ENCODE measurements at regions not wholly inside any gene's neighbourhood (a gene's known extent, or its start where the extent isn't known, plus 50 kb on each side); places are given as distances from the start of the nearest gene placed in this dataset.
"Not testable (repeated sequence)": the region's sequence is repeated elsewhere in the genome, so short reads cannot be mapped to it uniquely, and the experiment has no call there.

DNA sequence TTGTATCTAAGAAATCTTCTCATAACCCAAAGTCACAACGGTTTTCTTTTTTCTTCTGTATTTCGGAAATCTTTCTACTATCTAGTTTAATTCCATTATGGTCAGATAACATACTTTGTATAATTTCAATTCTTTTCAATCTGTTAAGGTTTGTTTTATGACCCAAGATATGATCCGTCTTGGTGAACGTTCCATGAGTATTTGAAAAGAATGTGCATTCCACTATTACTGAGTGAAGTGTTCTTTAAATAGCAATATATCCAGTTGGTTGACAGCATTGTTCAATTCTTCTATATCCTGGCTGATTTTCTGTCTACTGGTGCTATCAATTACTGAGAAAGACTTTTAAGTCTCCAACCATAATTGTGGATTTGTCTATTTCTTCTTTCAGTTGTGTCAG is 414.5 kb downstream of the TNS1 start:
- H3K79me2 ChIP-seq (ENCODE audit: insufficient read depth, low read length), result no peaks in the 10 kb centered on the region
- no peaks in the 10 kb centered on the region for H3K36me3 ChIP-seq (ENCODE audit: insufficient read depth, low read length)
- no peak overlapping the region for H3K4me3 Mint-ChIP-seq (ENCODE audit: unreplicated experiment)
- no peaks in the 10 kb centered on the region for H3K4me1 ChIP-seq (ENCODE audit: insufficient read depth, low read length)
- peaks cover 6% of the 10 kb centered on the region for H3K9me3 Mint-ChIP-seq (ENCODE audit: unreplicated experiment)
- FAIRE-seq, result no peak
- no peak overlapping the region for H3K4me2 ChIP-seq (ENCODE audit: low read length)
- H3K27me3 Mint-ChIP-seq (ENCODE audit: low read depth, unreplicated experiment), result peaks cover 23% of the 10 kb centered on the region
- H3K27me3 ChIP-seq (ENCODE audit: insufficient read depth, low read length), result peaks cover 12% of the 10 kb centered on the region
- peaks cover 5% of the 10 kb centered on the region for H3K36me3 Mint-ChIP-seq (ENCODE audit: low read depth, unreplicated experiment)
- H3K27ac ChIP-seq (ENCODE audit: low read depth, low read length), result no peak overlapping the region
- no peak overlapping the region for H2AFZ ChIP-seq (ENCODE audit: low read depth, low read length)
- no peak for TF ChIP-seq EZH2 (IDR thresholded peaks at IDR 0.05; ENCODE audit: insufficient read depth, low read length)
- TF ChIP-seq, protein P1, sequence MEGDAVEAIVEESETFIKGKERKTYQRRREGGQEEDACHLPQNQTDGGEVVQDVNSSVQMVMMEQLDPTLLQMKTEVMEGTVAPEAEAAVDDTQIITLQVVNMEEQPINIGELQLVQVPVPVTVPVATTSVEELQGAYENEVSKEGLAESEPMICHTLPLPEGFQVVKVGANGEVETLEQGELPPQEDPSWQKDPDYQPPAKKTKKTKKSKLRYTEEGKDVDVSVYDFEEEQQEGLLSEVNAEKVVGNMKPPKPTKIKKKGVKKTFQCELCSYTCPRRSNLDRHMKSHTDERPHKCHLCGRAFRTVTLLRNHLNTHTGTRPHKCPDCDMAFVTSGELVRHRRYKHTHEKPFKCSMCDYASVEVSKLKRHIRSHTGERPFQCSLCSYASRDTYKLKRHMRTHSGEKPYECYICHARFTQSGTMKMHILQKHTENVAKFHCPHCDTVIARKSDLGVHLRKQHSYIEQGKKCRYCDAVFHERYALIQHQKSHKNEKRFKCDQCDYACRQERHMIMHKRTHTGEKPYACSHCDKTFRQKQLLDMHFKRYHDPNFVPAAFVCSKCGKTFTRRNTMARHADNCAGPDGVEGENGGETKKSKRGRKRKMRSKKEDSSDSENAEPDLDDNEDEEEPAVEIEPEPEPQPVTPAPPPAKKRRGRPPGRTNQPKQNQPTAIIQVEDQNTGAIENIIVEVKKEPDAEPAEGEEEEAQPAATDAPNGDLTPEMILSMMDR (IDR thresholded peaks at IDR 0.05; ENCODE audit: insufficient read depth, low read depth, low read length), result no peak
- no peaks in the 10 kb centered on the region for H3K9me3 ChIP-seq (ENCODE audit: insufficient read depth, low read depth, low read length)
- H4K20me1 ChIP-seq (ENCODE audit: insufficient read depth, low read length), result no peaks in the 10 kb centered on the region
- H3K4me1 Mint-ChIP-seq (ENCODE audit: low read depth, unreplicated experiment), result peaks cover 18% of the 10 kb centered on the region
- DNase-seq (ENCODE audit: low read depth), result peak; percentile 28
- H3K9ac ChIP-seq (ENCODE audit: low read length), result no peak overlapping the region
- no peak overlapping the region for H3K27ac Mint-ChIP-seq (ENCODE audit: unreplicated experiment)
- no peak overlapping the region for H3K4me3 ChIP-seq (ENCODE audit: insufficient read depth, low read depth, low read length)

DNA sequence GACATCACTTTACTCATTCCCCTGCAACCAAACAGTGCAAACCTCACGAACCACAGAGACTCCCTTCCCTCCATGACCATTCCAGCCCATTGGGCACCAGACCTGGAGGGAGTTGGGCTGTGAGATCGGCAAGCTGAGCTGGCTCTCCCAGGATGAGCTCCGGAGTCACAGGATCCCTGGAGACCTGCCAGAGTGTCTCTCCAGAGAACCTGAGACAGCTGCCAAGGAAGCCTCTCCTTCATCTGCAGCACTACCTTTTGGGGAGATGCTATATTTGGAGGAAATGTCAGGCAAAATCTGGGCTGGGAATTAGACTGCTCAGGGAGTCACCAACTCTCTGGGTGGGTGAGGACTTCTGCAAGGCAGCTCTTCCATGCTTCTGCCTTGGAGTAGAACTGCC is 417.4 kb downstream of the TNS1 start:
- Histone ChIP-seq H3K27me3 (ENCODE audit: insufficient read depth, low read length) (peaks cover 22% of the 10 kb centered on the region), H3K9me3 (ENCODE audit: insufficient read depth, low read depth, low read length) (no peaks in the 10 kb centered on the region)
- H3K27ac Mint-ChIP-seq (ENCODE audit: unreplicated experiment), result no peak overlapping the region

DNA sequence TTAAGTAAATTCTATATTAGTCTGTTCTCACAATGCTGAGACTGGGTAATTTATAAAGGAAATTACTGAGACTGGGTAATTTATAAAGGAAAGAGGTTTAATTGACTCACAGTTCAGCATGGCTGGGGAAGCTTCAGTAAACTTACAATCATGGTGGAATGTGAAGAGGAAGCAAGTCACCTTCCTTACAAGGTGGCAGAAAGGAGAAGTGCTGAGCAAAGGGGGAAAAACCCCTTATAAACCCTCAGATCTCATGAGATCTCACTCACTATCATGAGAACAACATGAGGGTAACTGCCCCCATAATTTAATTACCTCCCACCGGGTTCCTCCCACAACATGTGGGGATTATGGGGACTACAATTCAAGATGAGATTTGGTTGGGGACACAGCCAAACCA is 422.4 kb downstream of the TNS1 start:
- not testable (repeated sequence) for H3K4me3 Mint-ChIP-seq (ENCODE audit: unreplicated experiment); H3K79me2 ChIP-seq (ENCODE audit: insufficient read depth, low read length); H3K36me3 ChIP-seq (ENCODE audit: insufficient read depth, low read length); H3K4me3 ChIP-seq (ENCODE audit: insufficient read depth, low read depth, low read length); H3K4me2 ChIP-seq (ENCODE audit: low read length); H3K4me1 Mint-ChIP-seq (ENCODE audit: low read depth, unreplicated experiment); H3K9me3 ChIP-seq (ENCODE audit: insufficient read depth, low read depth, low read length); H3K27ac Mint-ChIP-seq (ENCODE audit: unreplicated experiment); FAIRE-seq; H3K36me3 Mint-ChIP-seq (ENCODE audit: low read depth, unreplicated experiment); H3K9me3 Mint-ChIP-seq (ENCODE audit: unreplicated experiment); H3K27me3 Mint-ChIP-seq (ENCODE audit: low read depth, unreplicated experiment); H3K4me1 ChIP-seq (ENCODE audit: insufficient read depth, low read length); DNase-seq (ENCODE audit: low read depth); H4K20me1 ChIP-seq (ENCODE audit: insufficient read depth, low read length); H3K27ac ChIP-seq (ENCODE audit: low read depth, low read length); H2AFZ ChIP-seq (ENCODE audit: low read depth, low read length); H3K9ac ChIP-seq (ENCODE audit: low read length)
- H3K27me3 ChIP-seq (ENCODE audit: insufficient read depth, low read length), result peaks cover 19% of the 10 kb centered on the region

More for the DNA sequence above, 417.4 kb downstream of the TNS1 start:
- H3K4me3 Mint-ChIP-seq (ENCODE audit: unreplicated experiment), result no peak overlapping the region
- H3K36me3 ChIP-seq (ENCODE audit: insufficient read depth, low read length), result no peaks in the 10 kb centered on the region
- H3K27me3 Mint-ChIP-seq (ENCODE audit: low read depth, unreplicated experiment), result peaks cover 23% of the 10 kb centered on the region
- H2AFZ ChIP-seq (ENCODE audit: low read depth, low read length), result no peak overlapping the region
- H3K36me3 Mint-ChIP-seq (ENCODE audit: low read depth, unreplicated experiment), result peaks cover 2% of the 10 kb centered on the region
- no peak overlapping the region for H3K4me2 ChIP-seq (ENCODE audit: low read length)
- H4K20me1 ChIP-seq (ENCODE audit: insufficient read depth, low read length), result no peaks in the 10 kb centered on the region
- H3K9ac ChIP-seq (ENCODE audit: low read length), result no peak overlapping the region
- no peaks in the 10 kb centered on the region for H3K79me2 ChIP-seq (ENCODE audit: insufficient read depth, low read length)
- no peak overlapping the region for H3K4me3 ChIP-seq (ENCODE audit: insufficient read depth, low read depth, low read length)
- H3K27ac ChIP-seq (ENCODE audit: low read depth, low read length), result no peak overlapping the region
- no peak for FAIRE-seq
- H3K4me1 Mint-ChIP-seq (ENCODE audit: low read depth, unreplicated experiment), result peaks cover 18% of the 10 kb centered on the region
- H3K9me3 Mint-ChIP-seq (ENCODE audit: unreplicated experiment), result peaks cover 3% of the 10 kb centered on the region
- H3K4me1 ChIP-seq (ENCODE audit: insufficient read depth, low read length), result no peaks in the 10 kb centered on the region
- TF ChIP-seq, protein P1 (IDR thresholded peaks at IDR 0.05; ENCODE audit: insufficient read depth, low read depth, low read length), result no peak
- no peak for TF ChIP-seq EZH2 (IDR thresholded peaks at IDR 0.05; ENCODE audit: insufficient read depth, low read length)
- DNase-seq (ENCODE audit: low read depth), result no peak
